NCI-H345 treated with DMSO at 0.1 percent for 48 hours (cell line): ENCODE measurements at regions not wholly inside any gene's neighbourhood (a gene's known extent, or its start where the extent isn't known, plus 50 kb on each side); places are given as distances from the start of the nearest gene placed in this dataset.

ENCODE experiments used
- DNase-seq: peaks from one replicate; lab custom pipeline; 2025; ENCODE audit not compliant: unreplicated experiment; lab: John Stamatoyannopoulos, UW

GRCh38 chr1:188365874-188366273, 1537.1 kb downstream of the PLA2G4A start:
- no peak for DNase-seq

- no peak for DNase-seq
Measured at GRCh38 chr1:188367661-188368060, 1538.9 kb downstream of the PLA2G4A start.

GRCh38 chr1:188371295-188371806, 1542.6 kb downstream of the PLA2G4A start:
- no peak for DNase-seq

- no peak for DNase-seq
Measured at GRCh38 chr1:188372821-188373220, 1544.1 kb downstream of the PLA2G4A start.

GRCh38 chr1:188382851-188383250, 1554.1 kb downstream of the PLA2G4A start:
- no peak for DNase-seq

GRCh38 chr1:188386161-188386560, 1557.4 kb downstream of the PLA2G4A start:
- DNase-seq, result no peak

- no peak for DNase-seq
Measured at GRCh38 chr1:188386666-188387065, 1557.9 kb downstream of the PLA2G4A start.

- DNase-seq, result no peak
Measured at GRCh38 chr1:188394677-188395076, 1565.9 kb downstream of the PLA2G4A start.

GRCh38 chr1:188397521-188397920, 1568.8 kb downstream of the PLA2G4A start:
- DNase-seq, result no peak

GRCh38 chr1:188402986-188403385, 1574.2 kb downstream of the PLA2G4A start:
- DNase-seq, result no peak

- DNase-seq, result no peak
Measured at GRCh38 chr1:188406636-188407035, 1577.9 kb downstream of the PLA2G4A start.

GRCh38 chr1:188420177-188420576, 1591.4 kb downstream of the PLA2G4A start:
- no peak for DNase-seq

GRCh38 chr1:188423073-188423472, 1594.3 kb downstream of the PLA2G4A start:
- no peak for DNase-seq

- DNase-seq, result no peak
Measured at GRCh38 chr1:188424176-188424575, 1595.4 kb downstream of the PLA2G4A start.

- DNase-seq, result no peak
Measured at GRCh38 chr1:188425687-188426086, 1596.9 kb downstream of the PLA2G4A start.

GRCh38 chr1:188426561-188426960, 1597.8 kb downstream of the PLA2G4A start:
- no peak for DNase-seq

- DNase-seq, result no peak
Measured at GRCh38 chr1:188427642-188428041, 1598.9 kb downstream of the PLA2G4A start.

- DNase-seq, result no peak
Measured at GRCh38 chr1:188429386-188429785, 1600.6 kb downstream of the PLA2G4A start.

GRCh38 chr1:188432427-188432826, 1603.7 kb downstream of the PLA2G4A start:
- no peak for DNase-seq

GRCh38 chr1:188433425-188433824, 1604.7 kb downstream of the PLA2G4A start:
- DNase-seq, result peak; percentile 28

- no peak for DNase-seq
Measured at GRCh38 chr1:188444526-188444925, 1615.8 kb downstream of the PLA2G4A start.

GRCh38 chr1:188462837-188463236, 1634.1 kb downstream of the PLA2G4A start:
- no peak for DNase-seq

- DNase-seq, result no peak
Measured at GRCh38 chr1:188463919-188464318, 1635.2 kb downstream of the PLA2G4A start.

GRCh38 chr1:188466539-188466938, 1637.8 kb downstream of the PLA2G4A start:
- no peak for DNase-seq
